HS-27A (cell line): ENCODE measurements at regions not wholly inside any gene's neighbourhood (a gene's known extent, or its start where the extent isn't known, plus 50 kb on each side); places are given as distances from the start of the nearest gene placed in this dataset.

Source experiments
- DNase-seq: peaks from one replicate; pipeline ENCODE4 v3.0.0-alpha.2; 2012; ENCODE audit warnings: low read depth, missing footprints

GRCh38 chr1:59026472-59026948 lies 242.7 kb upstream of the JUN start:
- no peak for DNase-seq

DNA sequence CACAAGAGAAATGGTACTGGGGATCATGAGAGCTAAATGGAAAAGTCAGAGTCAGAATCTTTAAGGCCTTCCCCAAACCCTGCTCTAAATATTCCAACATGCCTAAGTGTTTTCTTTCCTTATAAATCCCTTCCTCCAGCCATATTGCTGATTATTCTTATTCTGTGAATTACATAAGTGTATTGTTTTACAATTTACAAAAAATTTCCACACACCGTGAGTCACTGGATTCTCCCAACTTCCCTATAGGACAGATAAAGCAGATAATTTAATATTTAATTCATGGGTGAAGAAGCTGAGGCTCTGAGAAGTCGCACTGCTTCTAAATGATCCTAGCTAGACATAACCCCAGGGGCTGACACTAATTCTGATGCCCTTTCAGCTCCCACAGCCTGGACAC lies 243.3 kb upstream of the JUN start:
- no peak for DNase-seq

GRCh38 chr1:59028048-59028447 lies 244.2 kb upstream of the JUN start:
- DNase-seq = no peak

GRCh38 chr1:59029411-59030167 lies 245.7 kb upstream of the JUN start:
- DNase-seq = no peak

- no peak for DNase-seq
Observed at GRCh38 chr1:59032228-59032627, 248.4 kb upstream of the JUN start.

DNA sequence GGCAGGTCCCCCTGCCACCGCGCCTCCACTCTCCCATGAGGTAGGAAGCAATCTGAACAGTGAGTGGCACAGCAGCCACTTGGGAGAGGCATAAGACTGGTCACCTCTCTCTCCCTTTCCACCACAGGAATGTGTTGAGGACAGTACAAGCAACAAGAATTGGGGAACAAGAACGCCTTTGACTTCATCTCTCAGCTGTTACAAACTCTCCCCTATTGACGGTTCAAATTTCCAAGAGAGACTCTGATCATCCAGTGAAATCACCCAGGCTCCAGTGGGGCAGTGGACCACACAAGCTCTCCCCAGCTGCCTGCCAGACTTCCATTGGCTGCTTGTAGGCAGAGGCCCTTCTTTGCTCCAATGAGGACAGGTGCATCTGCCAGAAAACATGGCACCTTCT lies 249.9 kb upstream of the JUN start:
- no peak for DNase-seq

DNA sequence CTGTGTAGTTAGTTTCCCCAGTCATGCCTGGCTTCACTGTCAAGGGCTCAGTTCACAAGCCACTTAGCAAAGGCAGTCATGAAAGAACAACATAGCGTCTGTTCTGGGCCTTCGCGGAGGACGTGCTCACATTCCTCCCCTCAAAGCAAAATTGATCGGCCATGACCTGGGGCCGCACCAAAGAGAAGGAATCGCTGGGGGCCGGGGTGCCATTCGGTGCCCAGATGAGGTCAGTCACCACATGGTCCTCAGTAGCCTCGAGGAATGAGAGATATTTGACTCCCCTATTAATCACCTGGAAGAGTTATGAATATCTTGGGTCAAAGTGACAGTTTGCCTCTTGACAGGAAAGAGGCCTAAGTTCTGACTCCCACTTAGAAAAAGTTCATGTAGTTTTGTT lies 251.1 kb upstream of the JUN start:
- DNase-seq = no peak

DNA sequence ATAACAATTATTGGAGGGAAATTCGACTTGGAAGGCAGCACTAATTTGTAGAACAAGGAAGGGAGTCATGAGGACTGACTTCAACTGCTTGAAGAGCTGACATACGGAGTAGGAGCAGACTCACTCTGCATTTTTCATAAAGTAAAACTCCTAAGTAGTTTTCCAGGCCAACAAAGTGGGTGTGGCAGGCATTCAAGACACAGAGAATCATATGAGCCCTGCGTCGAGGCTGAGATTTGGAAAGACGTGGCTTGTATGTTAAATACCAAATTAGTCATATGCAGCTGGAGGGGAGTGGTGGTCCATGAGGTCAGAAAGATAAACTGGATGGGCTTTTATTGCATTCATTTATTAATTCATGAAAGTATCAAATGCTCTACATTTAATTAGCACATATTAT lies 255.7 kb upstream of the JUN start:
- DNase-seq = no peak

GRCh38 chr1:59040486-59040885 lies 256.4 kb upstream of the FGGY start:
- no peak for DNase-seq

GRCh38 chr1:59041646-59042277 lies 255.1 kb upstream of the FGGY start:
- no peak for DNase-seq

- no peak for DNase-seq
Observed at GRCh38 chr1:59043796-59044195, 253.1 kb upstream of the FGGY start.

- DNase-seq = no peak
Observed at GRCh38 chr1:59044535-59045121, 252.3 kb upstream of the FGGY start.

DNA sequence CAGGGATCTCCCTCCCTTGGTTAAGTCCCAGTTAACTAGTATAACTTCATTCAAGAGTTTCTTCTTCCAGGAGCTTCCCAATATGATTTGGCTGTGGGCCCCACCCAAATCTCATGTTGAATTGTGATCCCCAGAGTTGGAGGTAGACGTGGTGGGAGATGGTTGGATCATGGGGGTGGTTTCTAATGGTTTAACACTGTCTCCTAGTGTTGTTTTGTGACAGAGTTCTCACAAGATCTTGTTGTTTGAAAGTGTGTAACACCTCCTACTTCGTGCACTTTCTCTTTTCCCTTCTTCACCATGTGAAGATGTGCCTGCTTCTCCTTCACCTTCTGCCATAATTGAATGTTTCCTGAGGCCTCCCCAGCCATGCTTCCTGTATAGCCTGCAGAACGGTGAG lies 251.8 kb upstream of the FGGY start:
- DNase-seq = no peak

DNA sequence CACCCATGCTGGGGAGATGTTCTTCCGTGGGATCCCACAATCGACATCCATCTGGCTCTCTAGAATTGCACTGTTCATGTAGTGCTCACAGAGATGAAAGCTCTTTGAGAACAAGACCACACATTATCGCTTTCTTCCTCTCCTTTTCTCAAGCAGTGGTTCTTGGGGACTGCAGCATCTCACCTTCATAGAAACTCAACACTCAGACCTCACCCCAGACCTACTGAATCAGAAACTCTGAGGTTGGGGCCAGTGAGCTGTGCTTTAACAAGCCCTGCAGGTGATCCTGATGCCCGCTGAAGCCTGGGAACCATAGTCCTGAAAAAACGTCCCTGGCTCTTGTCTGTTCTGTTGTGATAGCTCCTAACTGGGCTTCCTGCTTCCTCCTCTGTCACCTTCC lies 251.3 kb upstream of the FGGY start:
- no peak for DNase-seq

DNA sequence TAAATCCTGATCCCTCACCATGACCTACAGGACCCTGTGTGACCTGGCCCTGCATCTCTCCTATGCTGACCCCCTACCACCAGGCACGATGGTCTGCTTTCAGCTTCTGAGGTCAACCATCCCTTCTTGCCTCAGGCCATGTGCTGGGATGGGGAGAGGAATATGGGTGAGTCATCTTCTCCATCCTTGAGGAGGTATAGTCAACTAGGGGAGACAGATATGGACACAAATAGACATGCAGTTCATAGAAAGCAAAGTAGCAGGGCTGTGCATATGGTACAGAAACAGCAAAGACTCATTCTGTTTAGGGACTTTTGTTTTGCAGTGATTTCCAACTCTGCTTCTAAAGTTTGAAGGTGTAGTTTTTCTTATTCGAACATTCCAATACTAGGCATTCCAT lies 250.8 kb upstream of the FGGY start:
- DNase-seq = no peak

GRCh38 chr1:59046730-59047157 lies 250.2 kb upstream of the FGGY start:
- no peak for DNase-seq

DNA sequence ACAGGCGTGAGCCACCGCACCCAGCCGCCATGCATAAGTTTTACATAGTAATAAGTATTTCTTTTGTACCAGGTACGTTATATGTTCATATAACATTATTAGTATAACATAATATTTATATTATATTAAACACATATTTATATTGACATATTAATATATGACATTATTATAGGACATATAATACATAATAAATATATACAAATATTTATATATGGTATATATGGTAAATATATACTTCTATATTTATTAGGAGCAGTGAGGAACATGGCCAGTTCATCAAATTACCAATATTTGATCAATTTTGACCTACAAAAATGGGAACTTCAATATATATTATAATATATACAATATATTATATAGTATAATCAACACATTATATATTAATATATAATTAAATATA lies 245.9 kb upstream of the FGGY start:
- DNase-seq = no peak

DNA sequence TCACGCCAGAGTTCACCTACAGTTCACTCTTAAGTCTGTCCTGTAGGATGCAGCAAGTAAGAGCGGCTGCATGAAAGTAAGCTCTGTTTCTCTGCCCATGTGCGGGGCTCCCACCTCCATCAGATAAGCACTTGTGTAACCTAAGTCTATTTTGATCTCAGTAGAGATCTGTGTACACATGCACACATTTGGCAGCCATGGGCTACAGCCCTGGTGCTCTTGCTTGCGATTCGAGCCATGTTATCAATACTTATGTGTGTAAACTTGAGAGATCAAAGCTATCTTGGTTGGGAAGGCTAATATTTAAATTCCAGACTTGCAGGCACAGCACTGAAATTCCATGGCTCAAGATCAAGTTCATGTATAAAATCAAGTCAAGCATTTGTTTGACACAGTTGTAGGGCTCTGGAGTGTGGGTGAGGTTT lies 244.7 kb upstream of the FGGY start:
- no peak for DNase-seq

DNA sequence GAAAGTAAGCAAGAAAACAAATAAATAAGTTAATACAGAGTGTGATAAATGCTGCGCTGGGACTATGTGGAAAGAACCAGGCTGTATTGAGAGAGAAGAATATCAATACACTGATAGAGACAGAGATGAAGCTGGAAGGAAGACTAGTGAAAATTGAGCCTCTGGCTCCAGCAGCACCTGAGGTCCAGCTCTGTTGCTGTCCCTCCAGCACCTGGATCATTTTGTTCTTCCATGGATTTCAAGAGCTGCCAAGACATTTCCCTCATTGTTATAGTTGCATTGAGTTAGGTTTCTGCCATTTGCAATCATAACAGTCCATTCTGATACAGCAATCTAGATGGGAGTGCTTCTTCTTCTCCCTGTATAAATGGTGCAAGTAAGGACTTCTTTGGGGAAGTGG lies 242.7 kb upstream of the FGGY start:
- no peak for DNase-seq

- no peak for DNase-seq
Observed at GRCh38 chr1:59055908-59056719, 240.8 kb upstream of the FGGY start.

DNA sequence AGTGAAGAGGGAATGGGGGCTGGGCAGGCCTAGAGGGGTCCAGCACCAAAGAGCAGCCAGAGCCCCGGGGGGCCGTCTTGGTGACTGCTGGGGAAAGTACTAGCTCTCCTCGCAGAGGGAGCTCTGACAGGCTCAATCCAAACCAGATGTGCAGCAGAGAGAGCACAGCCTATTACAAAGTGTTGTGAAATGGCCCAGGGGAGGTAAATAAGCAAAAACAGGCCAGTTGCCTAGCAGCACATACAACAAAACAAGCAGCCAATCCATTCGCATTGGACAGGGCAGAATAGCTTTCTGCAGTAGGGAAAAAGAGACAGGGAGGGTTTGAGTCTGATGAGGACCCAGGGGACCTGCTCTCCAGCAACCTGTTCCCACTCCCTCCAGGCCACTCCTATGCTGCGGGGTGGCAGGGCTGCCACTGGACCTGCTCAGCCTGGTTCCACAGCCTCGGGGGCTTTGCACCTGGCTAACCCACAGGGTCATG lies 239.6 kb upstream of the FGGY start:
- DNase-seq = no peak

DNA sequence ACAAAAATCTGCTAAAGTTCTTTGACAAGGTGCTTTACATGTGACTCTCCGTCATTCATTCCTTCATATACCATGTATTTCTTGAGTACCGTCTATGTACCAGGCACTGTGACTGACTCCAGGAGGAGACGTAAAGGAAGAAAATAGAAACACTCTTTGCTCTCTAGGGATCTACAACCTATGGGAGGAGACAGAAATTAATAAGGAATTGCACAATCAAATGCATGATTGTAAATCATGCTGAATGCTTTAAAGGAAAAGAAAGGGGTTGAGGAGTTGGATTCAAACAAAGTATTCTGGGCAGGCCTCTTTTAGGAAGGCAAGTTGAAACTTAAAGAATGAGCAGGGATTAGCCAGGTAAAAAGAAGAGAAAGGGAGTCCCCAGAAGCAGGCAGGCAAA lies 239.1 kb upstream of the FGGY start:
- DNase-seq = no peak
